HEK293T (cell line): ENCODE measurements at regions not wholly inside any gene's neighbourhood (a gene's known extent, or its start where the extent isn't known, plus 50 kb on each side); places are given as distances from the start of the nearest gene placed in this dataset.

Experiments
- ARNT ChIP-seq: fragments of 450-650 bp; IDR thresholded peaks from 2 replicates; pipeline ENCODE4 v1.6.1; 2017; ENCODE audit warnings: mild to moderate bottlenecking
- FOXA1 ChIP-seq: fragments of 450-650 bp; IDR thresholded peaks from 2 replicates; pipeline ENCODE4 v1.6.1; 2016; ENCODE audit warnings: mild to moderate bottlenecking
- FOXM1 ChIP-seq: fragments of 450-650 bp; IDR thresholded peaks from 2 replicates; pipeline ENCODE4 v1.6.1; 2017; ENCODE audit warnings: mild to moderate bottlenecking, borderline replicate concordance
- HDGF ChIP-seq: fragments of 450-650 bp; IDR thresholded peaks from 2 replicates; pipeline ENCODE4 v1.6.1; 2017; ENCODE audit warnings: antibody characterized with exemption, borderline replicate concordance
- LEF1 ChIP-seq: fragments of 450-650 bp; IDR thresholded peaks from 2 replicates; pipeline ENCODE4 v1.6.1; 2017; ENCODE audit warnings: mild to moderate bottlenecking, borderline replicate concordance
- SP1 ChIP-seq: fragments of 450-650 bp; IDR thresholded peaks from 2 replicates; pipeline ENCODE4 v1.6.1; 2017
- TARDBP ChIP-seq: fragments of 450-650 bp; IDR thresholded peaks from 2 replicates; pipeline ENCODE4 v1.6.1; 2016
- ZNF384 ChIP-seq: fragments of 450-650 bp; IDR thresholded peaks from 2 replicates; pipeline ENCODE4 v1.6.1; 2016

DNA sequence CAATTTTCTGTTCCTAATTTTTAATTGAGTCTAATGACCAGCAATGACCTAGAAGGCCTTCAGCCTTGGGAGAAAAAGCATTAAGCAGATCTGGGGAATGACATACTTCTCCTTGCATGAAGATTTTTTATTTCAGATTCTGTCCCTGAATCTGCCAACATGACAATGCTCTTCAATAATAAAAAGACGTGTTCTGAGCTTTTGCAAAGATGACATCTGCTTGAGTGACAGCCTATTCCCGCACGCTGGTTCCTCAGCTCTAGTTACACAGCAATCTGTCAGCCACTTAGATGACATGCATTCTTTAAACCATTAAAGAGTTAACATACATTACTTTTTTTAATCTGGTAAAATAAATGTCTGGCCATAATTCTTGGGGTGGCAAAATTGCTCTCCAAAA, 129.3 kb upstream of the CDH6 start:
- TF ChIP-seq SP1 = no peak
- no peak for TF ChIP-seq ZNF384
- no peak for TF ChIP-seq TARDBP
- no peak for TF ChIP-seq ARNT
- TF ChIP-seq FOXM1 = no peak
- TF ChIP-seq HDGF = no peak
- no peak for TF ChIP-seq FOXA1
- TF ChIP-seq LEF1 = no peak
